Liver (tissue), 8 donors: ENCODE measurements at regions not wholly inside any gene's neighbourhood (a gene's known extent, or its start where the extent isn't known, plus 50 kb on each side); places are given as distances from the start of the nearest gene placed in this dataset.

Experiments
- DNase-seq: peaks from one replicate; pipeline ENCODE4 v3.0.0-alpha.2; 2017; ENCODE audit warnings: low spot score
- H3K27ac ChIP-seq, 2 donors: one replicate each; pipeline ENCODE4 v1.7.0; 2013; ENCODE audit warnings: inconsistent platforms in 2 of 2, low read length in 2 of 2, control low read depth in 1 of 2, low read depth in 1 of 2, mild to moderate bottlenecking in 1 of 2
- H3K27me3 ChIP-seq, 4 donors: one replicate each; pipeline versions ENCODE4 v1.6.1 to v1.7.0; 2013; ENCODE audit warnings: low read length in 3 of 4, inconsistent platforms in 1 of 4, mild to moderate bottlenecking in 1 of 4, moderate library complexity in 1 of 4; ENCODE audit not compliant: control insufficient read depth in 4 of 4, insufficient read depth in 4 of 4
- H3K36me3 ChIP-seq, 4 donors: one replicate each; pipeline versions ENCODE4 v1.6.1 to v1.7.0; 2013; ENCODE audit warnings: low read length in 3 of 4, mild to moderate bottlenecking in 3 of 4, low read depth in 1 of 4, moderate library complexity in 1 of 4; ENCODE audit not compliant: control insufficient read depth in 4 of 4, insufficient read depth in 3 of 4
- H3K4me1 ChIP-seq, 4 donors: one replicate each; pipeline versions ENCODE4 v1.6.1 to v1.7.0; 2013; ENCODE audit warnings: low read length in 3 of 4, mild to moderate bottlenecking in 3 of 4, moderate library complexity in 1 of 4; ENCODE audit not compliant: control insufficient read depth in 4 of 4, insufficient read depth in 4 of 4
- H3K4me3 ChIP-seq, 3 donors: one replicate each; pipeline versions ENCODE4 v1.6.1 to v1.7.0; 2013; ENCODE audit warnings: low read length in 3 of 3, control low read depth in 1 of 3, low read depth in 1 of 3, mild to moderate bottlenecking in 1 of 3
- H3K9ac ChIP-seq, 2 donors: one replicate each; pipeline ENCODE4 v1.7.0; 2013; ENCODE audit warnings: low read length in 2 of 2, mild to moderate bottlenecking in 2 of 2, moderate library complexity in 2 of 2, control low read depth in 1 of 2, low read depth in 1 of 2
- H3K9me3 ChIP-seq, 4 donors: one replicate each; pipeline versions ENCODE4 v1.6.1 to v1.7.0; 2013; ENCODE audit warnings: low read length in 3 of 4; ENCODE audit not compliant: control insufficient read depth in 4 of 4
- EGR1 ChIP-seq, 2 donors: IDR thresholded peaks; 2 replicates each; pipeline ENCODE4 v1.6.1; 2016 to 2018; ENCODE audit warnings: antibody characterized with exemption in 2 of 2, low read depth in 2 of 2
- FOXA2 ChIP-seq: IDR thresholded peaks from 2 replicates; pipeline ENCODE4 v1.6.1; 2016; ENCODE audit warnings: antibody characterized with exemption
- GABPA ChIP-seq, 2 donors: IDR thresholded peaks in 1 of 2; conservative IDR thresholded peaks in 1 of 2; 2 replicates each; pipeline ENCODE4 v1.6.1; 2016; ENCODE audit warnings: antibody characterized with exemption in 2 of 2, mild to moderate bottlenecking in 1 of 2, moderate library complexity in 1 of 2
- HNF4A ChIP-seq, 2 donors: conservative IDR thresholded peaks; 2 replicates each; pipeline ENCODE4 v1.6.1; 2016; ENCODE audit warnings: antibody characterized with exemption in 2 of 2, mild to moderate bottlenecking in 2 of 2
- HNF4G ChIP-seq: IDR thresholded peaks from 2 replicates; pipeline ENCODE4 v1.6.1; 2016; ENCODE audit warnings: antibody characterized with exemption
- JUND ChIP-seq, 2 donors: IDR thresholded peaks; 2 replicates each; pipeline ENCODE4 v1.6.1; 2016; ENCODE audit warnings: antibody characterized with exemption in 2 of 2
- MAX ChIP-seq: IDR thresholded peaks from 2 replicates; pipeline ENCODE4 v1.6.1; 2016; ENCODE audit warnings: antibody characterized with exemption
- NR2F2 ChIP-seq: IDR thresholded peaks from 2 replicates; pipeline ENCODE4 v1.6.1; 2016; ENCODE audit warnings: antibody characterized with exemption
- RAD21 ChIP-seq, 2 donors: IDR thresholded peaks; 2 replicates each; pipeline ENCODE4 v1.6.1; 2016; ENCODE audit warnings: antibody characterized with exemption in 2 of 2, mild to moderate bottlenecking in 2 of 2
- RXRA ChIP-seq, 2 donors: IDR thresholded peaks; 2 replicates each; pipeline ENCODE4 v1.6.1; 2017 to 2018; ENCODE audit warnings: antibody characterized with exemption in 2 of 2, mild to moderate bottlenecking in 1 of 2
- SP1 ChIP-seq: IDR thresholded peaks from 2 replicates; pipeline ENCODE4 v1.6.1; 2018; ENCODE audit warnings: antibody characterized with exemption, mild to moderate bottlenecking
- WGBS: extraction: QIAGEN DNeasy Blood & Tissue Kit; methylation state at CpG from one replicate; pipeline ENCODE4 v1.1.7; 2013; 5-methylcytosine and 5-hydroxymethylcytosine counted together
- TF ChIP-seq, protein P1 (sequence below): fragments of 150-350 bp; IDR thresholded peaks from 2 replicates; pipeline ENCODE4 v1.5.1; 2017; ENCODE audit warnings: improper control_type of control experiment, low read depth, low read length; ENCODE audit not compliant: missing input control
- TF ChIP-seq, protein P2 (sequence below): IDR thresholded peaks from 2 replicates; pipeline ENCODE4 v1.6.1; 2016; ENCODE audit warnings: antibody characterized with exemption, mild to moderate bottlenecking
- donor health status: healthy.
- donor health status: healthy.
- donor health status: healthy.
- donor health status: healthy.
- donor health status: healthy.

DNA sequence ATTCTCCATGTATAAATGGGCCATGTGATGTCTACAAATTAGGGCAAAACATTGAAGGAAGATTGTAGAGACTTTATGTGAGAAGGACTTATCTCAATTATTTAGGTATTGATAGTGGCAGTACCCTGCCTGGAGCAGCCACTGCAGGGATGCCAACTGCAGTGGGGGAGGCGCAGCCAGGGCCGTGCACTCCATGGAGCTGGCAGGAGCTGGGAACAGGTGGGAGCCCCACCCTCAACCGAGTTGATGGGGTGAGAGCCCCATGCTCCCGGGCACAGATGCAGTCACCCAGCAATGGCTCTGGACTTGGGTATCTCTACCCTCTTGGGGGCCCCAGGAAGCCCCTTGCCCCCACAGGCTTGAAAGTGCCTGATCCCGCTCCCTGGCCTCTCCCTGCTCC is 564.3 kb downstream of the SLC4A3 start:
- Histone ChIP-seq H3K27ac (no peak overlapping the region), H3K27me3 (no peaks in the 10 kb centered on the region), H3K9me3 (peaks cover 5 to 8% (median 7%) of the 10 kb centered on the region in 4 donors), H3K4me1 (no peaks in the 10 kb centered on the region), H3K9ac (no peak overlapping the region), H3K4me3 (no peak overlapping the region), H3K36me3 (no peaks in the 10 kb centered on the region)
- 92% methylated on average over 5 of the region's 5 CpGs for WGBS
- DNase-seq: no peak
- TF ChIP-seq SP1: no peak
- no peak for TF ChIP-seq HNF4G
- TF ChIP-seq, protein P1, sequence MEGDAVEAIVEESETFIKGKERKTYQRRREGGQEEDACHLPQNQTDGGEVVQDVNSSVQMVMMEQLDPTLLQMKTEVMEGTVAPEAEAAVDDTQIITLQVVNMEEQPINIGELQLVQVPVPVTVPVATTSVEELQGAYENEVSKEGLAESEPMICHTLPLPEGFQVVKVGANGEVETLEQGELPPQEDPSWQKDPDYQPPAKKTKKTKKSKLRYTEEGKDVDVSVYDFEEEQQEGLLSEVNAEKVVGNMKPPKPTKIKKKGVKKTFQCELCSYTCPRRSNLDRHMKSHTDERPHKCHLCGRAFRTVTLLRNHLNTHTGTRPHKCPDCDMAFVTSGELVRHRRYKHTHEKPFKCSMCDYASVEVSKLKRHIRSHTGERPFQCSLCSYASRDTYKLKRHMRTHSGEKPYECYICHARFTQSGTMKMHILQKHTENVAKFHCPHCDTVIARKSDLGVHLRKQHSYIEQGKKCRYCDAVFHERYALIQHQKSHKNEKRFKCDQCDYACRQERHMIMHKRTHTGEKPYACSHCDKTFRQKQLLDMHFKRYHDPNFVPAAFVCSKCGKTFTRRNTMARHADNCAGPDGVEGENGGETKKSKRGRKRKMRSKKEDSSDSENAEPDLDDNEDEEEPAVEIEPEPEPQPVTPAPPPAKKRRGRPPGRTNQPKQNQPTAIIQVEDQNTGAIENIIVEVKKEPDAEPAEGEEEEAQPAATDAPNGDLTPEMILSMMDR: no peak
- TF ChIP-seq HNF4A (conservative IDR thresholded peaks at IDR 0.05): no peak
- no peak for TF ChIP-seq EGR1 (IDR thresholded peaks at IDR 0.05; ENCODE audit: low read depth in 2 of 2)
- TF ChIP-seq RXRA (IDR thresholded peaks at IDR 0.05): no peak
- TF ChIP-seq, protein P2, sequence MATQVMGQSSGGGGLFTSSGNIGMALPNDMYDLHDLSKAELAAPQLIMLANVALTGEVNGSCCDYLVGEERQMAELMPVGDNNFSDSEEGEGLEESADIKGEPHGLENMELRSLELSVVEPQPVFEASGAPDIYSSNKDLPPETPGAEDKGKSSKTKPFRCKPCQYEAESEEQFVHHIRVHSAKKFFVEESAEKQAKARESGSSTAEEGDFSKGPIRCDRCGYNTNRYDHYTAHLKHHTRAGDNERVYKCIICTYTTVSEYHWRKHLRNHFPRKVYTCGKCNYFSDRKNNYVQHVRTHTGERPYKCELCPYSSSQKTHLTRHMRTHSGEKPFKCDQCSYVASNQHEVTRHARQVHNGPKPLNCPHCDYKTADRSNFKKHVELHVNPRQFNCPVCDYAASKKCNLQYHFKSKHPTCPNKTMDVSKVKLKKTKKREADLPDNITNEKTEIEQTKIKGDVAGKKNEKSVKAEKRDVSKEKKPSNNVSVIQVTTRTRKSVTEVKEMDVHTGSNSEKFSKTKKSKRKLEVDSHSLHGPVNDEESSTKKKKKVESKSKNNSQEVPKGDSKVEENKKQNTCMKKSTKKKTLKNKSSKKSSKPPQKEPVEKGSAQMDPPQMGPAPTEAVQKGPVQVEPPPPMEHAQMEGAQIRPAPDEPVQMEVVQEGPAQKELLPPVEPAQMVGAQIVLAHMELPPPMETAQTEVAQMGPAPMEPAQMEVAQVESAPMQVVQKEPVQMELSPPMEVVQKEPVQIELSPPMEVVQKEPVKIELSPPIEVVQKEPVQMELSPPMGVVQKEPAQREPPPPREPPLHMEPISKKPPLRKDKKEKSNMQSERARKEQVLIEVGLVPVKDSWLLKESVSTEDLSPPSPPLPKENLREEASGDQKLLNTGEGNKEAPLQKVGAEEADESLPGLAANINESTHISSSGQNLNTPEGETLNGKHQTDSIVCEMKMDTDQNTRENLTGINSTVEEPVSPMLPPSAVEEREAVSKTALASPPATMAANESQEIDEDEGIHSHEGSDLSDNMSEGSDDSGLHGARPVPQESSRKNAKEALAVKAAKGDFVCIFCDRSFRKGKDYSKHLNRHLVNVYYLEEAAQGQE: no peak
- TF ChIP-seq NR2F2: no peak

- H3K4me1 ChIP-seq: no peaks in the 10 kb centered on the region
- no peak overlapping the region for H3K27ac ChIP-seq
- H3K36me3 ChIP-seq: no peaks in the 10 kb centered on the region
- H3K27me3 ChIP-seq: no peaks in the 10 kb centered on the region
- no peak overlapping the region for H3K9ac ChIP-seq
- WGBS: 71% methylated on average over 6 of the region's 6 CpGs
- H3K9me3 ChIP-seq: peaks cover 5 to 8% (median 7%) of the 10 kb centered on the region in 4 donors
- TF ChIP-seq RXRA (IDR thresholded peaks at IDR 0.05) (no peak), HNF4A (conservative IDR thresholded peaks at IDR 0.05) (no peak), RAD21 (IDR thresholded peaks at IDR 0.05) (no peak)
- DNase-seq: no peak
- H3K4me3 ChIP-seq: no peak overlapping the region
These were observed 565.7 kb downstream of the SLC4A3 start for GRCh38 chr2:220192994-220193753.

GRCh38 chr2:220194630-220195584 is 567.5 kb downstream of the SLC4A3 start:
- no peaks in the 10 kb centered on the region for H3K36me3 ChIP-seq
- 78% methylated on average over 10 of the region's 10 CpGs for WGBS
- no peak for DNase-seq

More at GRCh38 chr2:220194630-220195584, 567.5 kb downstream of the SLC4A3 start:
- no peaks in the 10 kb centered on the region for H3K27me3 ChIP-seq
- no peak for TF ChIP-seq EGR1 (IDR thresholded peaks at IDR 0.05; ENCODE audit: low read depth in 2 of 2)
- TF ChIP-seq HNF4G: no peak
- no peak for TF ChIP-seq FOXA2
- TF ChIP-seq HNF4A (conservative IDR thresholded peaks at IDR 0.05): no peak
- TF ChIP-seq RAD21 (IDR thresholded peaks at IDR 0.05): no peak
- no peak for TF ChIP-seq JUND (IDR thresholded peaks at IDR 0.05)
- TF ChIP-seq MAX: no peak
- TF ChIP-seq GABPA (IDR thresholded peaks at IDR 0.05 in 1 of 2, conservative IDR thresholded peaks at IDR 0.05 in 1 of 2): no peak
- TF ChIP-seq, protein P2: no peak
- no peak for TF ChIP-seq RXRA (IDR thresholded peaks at IDR 0.05)
- no peak overlapping the region for H3K4me3 ChIP-seq
- H3K27ac ChIP-seq: no peak overlapping the region
- H3K4me1 ChIP-seq: no peaks in the 10 kb centered on the region
- H3K9ac ChIP-seq: no peak overlapping the region
- peaks cover 5 to 8% (median 7%) of the 10 kb centered on the region in 4 donors for H3K9me3 ChIP-seq
